ENCODE measurements at regions not wholly inside any gene's neighbourhood (a gene's known extent, or its start where the extent isn't known, plus 50 kb on each side); places are given as distances from the start of the nearest gene placed in this dataset.

DNA sequence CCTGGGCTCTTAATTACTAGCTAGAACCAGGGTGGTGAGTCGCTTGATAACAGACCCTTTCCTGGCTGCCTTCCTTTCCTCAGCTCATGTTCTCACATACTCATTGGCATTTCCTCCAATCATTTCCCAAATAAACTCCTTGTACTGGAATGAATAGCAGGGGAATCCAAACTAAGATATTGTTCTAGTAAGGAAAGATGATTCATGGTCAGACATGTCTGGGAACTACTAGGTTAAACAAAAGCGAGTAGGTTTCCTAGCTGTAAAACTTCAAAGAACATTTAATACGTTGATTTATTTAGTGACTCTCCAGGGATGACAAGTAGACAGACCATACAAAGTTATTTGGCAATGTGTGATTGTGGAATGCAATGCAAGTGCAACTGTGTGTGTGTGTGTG lies 121.2 kb upstream of the KCNJ6 start:
- TF ChIP-seq, protein P1, sequence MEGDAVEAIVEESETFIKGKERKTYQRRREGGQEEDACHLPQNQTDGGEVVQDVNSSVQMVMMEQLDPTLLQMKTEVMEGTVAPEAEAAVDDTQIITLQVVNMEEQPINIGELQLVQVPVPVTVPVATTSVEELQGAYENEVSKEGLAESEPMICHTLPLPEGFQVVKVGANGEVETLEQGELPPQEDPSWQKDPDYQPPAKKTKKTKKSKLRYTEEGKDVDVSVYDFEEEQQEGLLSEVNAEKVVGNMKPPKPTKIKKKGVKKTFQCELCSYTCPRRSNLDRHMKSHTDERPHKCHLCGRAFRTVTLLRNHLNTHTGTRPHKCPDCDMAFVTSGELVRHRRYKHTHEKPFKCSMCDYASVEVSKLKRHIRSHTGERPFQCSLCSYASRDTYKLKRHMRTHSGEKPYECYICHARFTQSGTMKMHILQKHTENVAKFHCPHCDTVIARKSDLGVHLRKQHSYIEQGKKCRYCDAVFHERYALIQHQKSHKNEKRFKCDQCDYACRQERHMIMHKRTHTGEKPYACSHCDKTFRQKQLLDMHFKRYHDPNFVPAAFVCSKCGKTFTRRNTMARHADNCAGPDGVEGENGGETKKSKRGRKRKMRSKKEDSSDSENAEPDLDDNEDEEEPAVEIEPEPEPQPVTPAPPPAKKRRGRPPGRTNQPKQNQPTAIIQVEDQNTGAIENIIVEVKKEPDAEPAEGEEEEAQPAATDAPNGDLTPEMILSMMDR (IDR thresholded peaks at IDR 0.05) = no peak
- no peak for TF ChIP-seq POLR2A (IDR thresholded peaks at IDR 0.05)
